Upper lobe of left lung (tissue), 6 donors: ENCODE measurements at regions not wholly inside any gene's neighbourhood (a gene's known extent, or its start where the extent isn't known, plus 50 kb on each side); places are given as distances from the start of the nearest gene placed in this dataset.

Experiments used
- ATAC-seq, 2 donors: fragments of 200-7000 bp; cut with Tn5 transposase; one replicate each; pipeline ENCODE4 v1.9.1; 2022; ENCODE audit warnings: mild to moderate bottlenecking in 2 of 2, moderate library complexity in 2 of 2; ENCODE audit not compliant: low FRiP score in 2 of 2
- DNase-seq, 2 donors: peaks; one replicate each; pipeline ENCODE4 v3.0.0-alpha.2; 2019 to 2020
- H3K27ac ChIP-seq, 4 donors: fragments of 200-600 bp; sonication (generic); one replicate each; pipeline ENCODE4 v1.5.1; 2016 to 2019
- H3K27me3 ChIP-seq, 4 donors: fragments of 200-600 bp; sonication (generic); one replicate each; pipeline ENCODE4 v1.5.1; 2017 to 2019
- H3K36me3 ChIP-seq, 4 donors: fragments of 200-600 bp; sonication (generic); one replicate each; pipeline ENCODE4 v1.5.1; 2016 to 2019
- H3K4me1 ChIP-seq, 4 donors: fragments of 200-600 bp; sonication (generic); one replicate each; pipeline ENCODE4 v1.5.1; 2018 to 2019
- H3K4me3 ChIP-seq, 4 donors: fragments of 200-600 bp; sonication (generic); one replicate each; pipeline ENCODE4 v1.5.1; 2017 to 2019; ENCODE audit warnings: mild to moderate bottlenecking in 2 of 4, moderate library complexity in 1 of 4
- H3K9me3 ChIP-seq, 4 donors: fragments of 200-600 bp; sonication (generic); one replicate each; pipeline ENCODE4 v1.5.1; 2018 to 2019
- CTCF ChIP-seq, 6 experiments: fragments of 450-650 bp in 4 of 6; fragments of 200-600 bp in 2 of 6; sonication (generic) in 2 of 6; IDR thresholded peaks; one replicate each; pipeline ENCODE4 v1.5.1; 2016 to 2019; ENCODE audit warnings: antibody characterized with exemption in 6 of 6
- EP300 ChIP-seq, 4 donors: sonication (generic); formaldehyde crosslinking; IDR thresholded peaks; one replicate each; pipeline ENCODE4 v1.5.1; 2017; ENCODE audit warnings: antibody characterized with exemption in 4 of 4, control low read depth in 2 of 4
- POLR2A ChIP-seq, 4 donors: fragments of 450-650 bp; IDR thresholded peaks; one replicate each; pipeline ENCODE4 v1.5.1; 2016 to 2017; ENCODE audit warnings: antibody characterized with exemption in 4 of 4, mild to moderate bottlenecking in 2 of 4
- POLR2AphosphoS5 ChIP-seq, 2 donors: sonication (generic); formaldehyde crosslinking; IDR thresholded peaks; one replicate each; pipeline ENCODE4 v1.5.1; 2017; ENCODE audit warnings: antibody characterized with exemption in 2 of 2
- WGBS, 2 donors: methylation state at CpG; one replicate each; pipeline ENCODE4 v1.1.5; 2017 to 2018; 5-methylcytosine and 5-hydroxymethylcytosine counted together
- donor health status: DM: no; HTN: no; CAD: no; lungs with moderate emphysema.
- donor health status: DM: no; HTN: yes; CAD: no; lungs with severe emphysema.

- DNase-seq = no peak
- Histone ChIP-seq H3K4me3 (no peak overlapping the region), H3K9me3 (no peaks in the 10 kb centered on the region), H3K27me3 (no peaks in the 10 kb centered on the region), H3K36me3 (no peaks in the 10 kb centered on the region), H3K4me1 (no peaks in the 10 kb centered on the region), H3K27ac (no peak overlapping the region)
- no peak for ATAC-seq
- TF ChIP-seq POLR2AphosphoS5 (IDR thresholded peaks at IDR 0.05) (no peak), POLR2A (IDR thresholded peaks at IDR 0.05) (no peak), EP300 (IDR thresholded peaks at IDR 0.05) (no peak), CTCF (IDR thresholded peaks at IDR 0.05) (no peak)
- WGBS, 2 donors = 80 to 81% methylated on average over 6 of the region's 6 CpGs
Measured at GRCh38 chr13:107078229-107078765, 510.4 kb upstream of the ARGLU1 start.

DNA sequence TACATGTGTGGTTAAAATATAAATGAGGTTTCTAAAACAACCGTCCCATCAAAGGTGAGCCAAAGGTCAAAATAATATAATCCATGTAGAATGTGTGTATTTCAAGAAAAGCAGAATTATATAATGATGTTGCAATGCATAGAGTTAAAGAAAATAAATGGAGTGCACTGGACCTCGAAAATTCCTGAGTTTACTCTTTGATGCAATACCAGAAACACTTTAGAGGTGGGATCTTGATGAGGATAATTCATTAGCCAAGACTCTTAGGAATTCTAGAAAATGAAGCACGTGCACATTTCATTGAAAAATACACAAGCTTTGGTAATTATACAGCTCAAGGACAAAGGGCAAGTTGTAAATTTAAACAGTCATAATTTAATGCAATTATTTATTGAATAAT is 508.9 kb upstream of the ARGLU1 start:
- WGBS, 2 donors = 61 to 64% methylated on average over 3 of the region's 3 CpGs
- TF ChIP-seq EP300 (IDR thresholded peaks at IDR 0.05) = no peak
- TF ChIP-seq CTCF (IDR thresholded peaks at IDR 0.05) = no peak
- TF ChIP-seq POLR2A (IDR thresholded peaks at IDR 0.05) = no peak
- no peak for TF ChIP-seq POLR2AphosphoS5 (IDR thresholded peaks at IDR 0.05)
- H3K4me1 ChIP-seq = no peaks in the 10 kb centered on the region
- no peaks in the 10 kb centered on the region for H3K9me3 ChIP-seq
- ATAC-seq (no peak), DNase-seq (no peak)
- no peak overlapping the region for H3K4me3 ChIP-seq
- no peaks in the 10 kb centered on the region for H3K36me3 ChIP-seq
- H3K27me3 ChIP-seq = no peaks in the 10 kb centered on the region
- H3K27ac ChIP-seq = no peak overlapping the region

- Histone ChIP-seq H3K27ac (no peak overlapping the region), H3K27me3 (no peaks in the 10 kb centered on the region), H3K9me3 (no peaks in the 10 kb centered on the region), H3K36me3 (no peaks in the 10 kb centered on the region), H3K4me3 (no peak overlapping the region), H3K4me1 (no peaks in the 10 kb centered on the region)
- DNase-seq (no peak), ATAC-seq (no peak)
- WGBS, 2 donors = 86 to 91% methylated on average over 6 of the region's 6 CpGs
- TF ChIP-seq EP300 (IDR thresholded peaks at IDR 0.05) = no peak
- TF ChIP-seq POLR2A (IDR thresholded peaks at IDR 0.05) = no peak
- TF ChIP-seq POLR2AphosphoS5 (IDR thresholded peaks at IDR 0.05) = no peak
- TF ChIP-seq CTCF (IDR thresholded peaks at IDR 0.05) = no peak
Measured at GRCh38 chr13:107075576-107075975, 507.6 kb upstream of the ARGLU1 start.

GRCh38 chr13:107070792-107071191 is 502.9 kb upstream of the ARGLU1 start:
- no peak for TF ChIP-seq CTCF (IDR thresholded peaks at IDR 0.05)
- TF ChIP-seq POLR2AphosphoS5 (IDR thresholded peaks at IDR 0.05) = no peak
- no peak for TF ChIP-seq POLR2A (IDR thresholded peaks at IDR 0.05)
- no peak for TF ChIP-seq EP300 (IDR thresholded peaks at IDR 0.05)
- no peaks in the 10 kb centered on the region for H3K9me3 ChIP-seq
- no peak overlapping the region for H3K27ac ChIP-seq
- no peak overlapping the region for H3K4me3 ChIP-seq
- ATAC-seq = no peak
- DNase-seq = no peak
- H3K36me3 ChIP-seq = no peaks in the 10 kb centered on the region
- WGBS, 2 donors = 71 to 93% methylated on average over 4 to 5 of the region's 5 CpGs
- H3K27me3 ChIP-seq = no peaks in the 10 kb centered on the region
- no peaks in the 10 kb centered on the region for H3K4me1 ChIP-seq

DNA sequence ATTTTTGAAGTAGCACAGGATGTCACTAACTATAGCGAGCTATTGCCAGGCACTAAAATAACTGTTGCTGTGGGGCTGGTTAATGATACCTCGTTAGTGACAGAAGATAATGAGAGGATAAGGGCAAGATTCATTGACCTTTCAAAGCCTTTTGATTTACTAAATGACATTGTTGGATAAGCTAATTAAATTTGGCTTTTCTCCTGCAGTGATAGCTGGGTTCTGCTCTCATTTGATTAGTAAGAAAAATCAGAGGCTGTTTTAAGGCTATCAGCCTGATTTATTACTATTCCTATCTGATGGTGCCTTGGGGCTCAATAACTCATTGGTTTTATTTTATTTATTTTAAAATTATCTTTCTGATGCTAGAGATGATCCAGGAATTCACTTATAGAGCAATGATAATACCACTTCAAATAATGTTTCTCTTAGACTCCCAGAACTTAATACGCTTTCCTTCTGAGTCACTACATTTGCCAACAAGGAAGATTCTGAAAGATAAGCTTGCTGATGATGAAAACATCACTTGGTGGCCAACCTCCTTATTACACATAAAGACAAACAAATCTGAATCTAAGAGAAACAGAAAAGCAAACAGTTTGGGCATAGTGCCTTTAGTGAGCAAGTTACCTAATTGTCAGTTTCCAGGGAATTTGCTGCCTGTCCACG is 501.3 kb upstream of the ARGLU1 start:
- ATAC-seq = no peak

More for the DNA sequence above, 501.3 kb upstream of the ARGLU1 start:
- Histone ChIP-seq H3K36me3 (no peaks in the 10 kb centered on the region), H3K27ac (no peak overlapping the region), H3K4me3 (no peak overlapping the region), H3K9me3 (no peaks in the 10 kb centered on the region), H3K27me3 (no peaks in the 10 kb centered on the region), H3K4me1 (no peaks in the 10 kb centered on the region)
- TF ChIP-seq CTCF (IDR thresholded peaks at IDR 0.05) (no peak), POLR2AphosphoS5 (IDR thresholded peaks at IDR 0.05) (no peak), EP300 (IDR thresholded peaks at IDR 0.05) (no peak), POLR2A (IDR thresholded peaks at IDR 0.05) (no peak)
- 66 to 73% methylated on average over 4 of the region's 4 CpGs for WGBS, 2 donors
- DNase-seq = no peak
